ENCODE measurements at regions not wholly inside any gene's neighbourhood (a gene's known extent, or its start where the extent isn't known, plus 50 kb on each side); places are given as distances from the start of the nearest gene placed in this dataset.

- H3K27ac ChIP-seq, result no peak overlapping the region
- no peak for TF ChIP-seq CTCF (IDR thresholded peaks at IDR 0.05)
- H3K4me3 ChIP-seq, result peak overlapping the region; percentile 22
- DNase-seq (ENCODE audit: low spot score), result no peak
Measured at GRCh38 chr5:57349214-57349613, 133.4 kb downstream of the ACTBL2 start.

GRCh38 chr5:57348376-57349140 is 134.1 kb downstream of the ACTBL2 start:
- no peak for TF ChIP-seq CTCF (IDR thresholded peaks at IDR 0.05)
- Histone ChIP-seq H3K27ac (peak overlapping the region in 1 of 2 donors; percentile 7), H3K4me3 (peak overlapping the region; percentile 22)
- no peak for DNase-seq (ENCODE audit: low spot score)

GRCh38 chr5:57346328-57346727 is 136.3 kb downstream of the ACTBL2 start:
- no peak overlapping the region for H3K4me3 ChIP-seq
- TF ChIP-seq CTCF (IDR thresholded peaks at IDR 0.05), result no peak
- no peak overlapping the region for H3K27ac ChIP-seq
- DNase-seq (ENCODE audit: low spot score), result no peak

- Histone ChIP-seq H3K4me3 (no peak overlapping the region), H3K27ac (no peak overlapping the region)
- no peak for DNase-seq (ENCODE audit: low spot score)
- TF ChIP-seq CTCF (IDR thresholded peaks at IDR 0.05), result no peak
Measured at GRCh38 chr5:57341380-57341979, 141.1 kb downstream of the ACTBL2 start.

GRCh38 chr5:57340681-57341080 is 141.9 kb downstream of the ACTBL2 start:
- Histone ChIP-seq H3K4me3 (no peak overlapping the region), H3K27ac (no peak overlapping the region)
- no peak for TF ChIP-seq CTCF (IDR thresholded peaks at IDR 0.05)
- no peak for DNase-seq (ENCODE audit: low spot score)

- TF ChIP-seq CTCF (IDR thresholded peaks at IDR 0.05), result no peak
- DNase-seq (ENCODE audit: low spot score), result no peak
Measured at GRCh38 chr5:57339521-57339920, 143.1 kb downstream of the ACTBL2 start.

GRCh38 chr5:57338868-57339340 is 143.7 kb downstream of the ACTBL2 start:
- Histone ChIP-seq H3K27ac (no peak overlapping the region), H3K4me3 (no peak overlapping the region)
- no peak for DNase-seq (ENCODE audit: low spot score)
- TF ChIP-seq CTCF (IDR thresholded peaks at IDR 0.05), result no peak

More at GRCh38 chr5:57339521-57339920, 143.1 kb downstream of the ACTBL2 start:
- Histone ChIP-seq H3K27ac (no peak overlapping the region), H3K4me3 (no peak overlapping the region)
